SK-N-SH (cell line): ENCODE measurements at regions not wholly inside any gene's neighbourhood (a gene's known extent, or its start where the extent isn't known, plus 50 kb on each side); places are given as distances from the start of the nearest gene placed in this dataset.

Experiments used
- CTCF ChIA-PET: fragments of 300-600, 350-600 bp; formaldehyde crosslinking; extraction: SDS; loops from one replicate; lab custom pipeline; 2021; lab: Yijun Ruan, JAX
- POLR2A ChIA-PET: fragments of 350-600 bp; sonication (Branson Sonifier 250); formaldehyde crosslinking; extraction: SDS; loops from one replicate; lab custom pipeline; 2020; ENCODE audit warnings: antibody characterized with exemption, inconsistent platforms; lab: Yijun Ruan, JAX
- DNase-seq: peaks from one replicate; pipeline ENCODE4 v3.0.0; 2012
- H2AFZ ChIP-seq: fragments of 200-600 bp; sonication (generic); 2 replicates; pipeline ENCODE4 v1.8.1; 2016; ENCODE audit warnings: antibody characterized with exemption, mild to moderate bottlenecking, low read depth
- H3F3A ChIP-seq: fragments of 200-600 bp; sonication (generic); replicated peaks from 2 replicates; pipeline ENCODE3; 2016; ENCODE audit warnings: antibody characterized with exemption, mild to moderate bottlenecking; ENCODE audit not compliant: insufficient read depth
- H3K27ac ChIP-seq, 2 experiments: fragments of 200-500 bp in 1 of 2; fragments of 200-600 bp in 1 of 2; sonication (Bioruptor generic) in 1 of 2; sonication (generic), shearing (Covaris generic) in 1 of 2; 2 replicates each; pipeline versions ENCODE4 v1.5.1 to v1.6.1; 2014 to 2016; ENCODE audit warnings: low read depth in 2 of 2, inconsistent platforms in 1 of 2, low read length in 1 of 2, mild to moderate bottlenecking in 1 of 2, mixed read lengths in 1 of 2
- H3K27me3 ChIP-seq: fragments of 200-600 bp; sonication (generic), shearing (Covaris generic); 2 replicates; pipeline ENCODE4 v1.6.1; 2016; ENCODE audit warnings: mixed run types; ENCODE audit not compliant: insufficient read depth
- H3K36me3 ChIP-seq, 2 experiments: fragments of 200-500 bp in 1 of 2; fragments of 200-600 bp in 1 of 2; sonication (Bioruptor generic) in 1 of 2; sonication (generic) in 1 of 2; replicated peaks in 1 of 2; 2 replicates each; pipeline versions ENCODE3 to v1.5.1; 2014 to 2016; ENCODE audit warnings: low read length in 1 of 2, mild to moderate bottlenecking in 1 of 2; ENCODE audit not compliant: insufficient read depth in 2 of 2, control insufficient read depth in 1 of 2
- H3K4me1 ChIP-seq, 2 experiments: fragments of 200-500 bp in 1 of 2; fragments of 200-600 bp in 1 of 2; sonication (Bioruptor generic) in 1 of 2; sonication (generic), shearing (Covaris generic) in 1 of 2; 2 replicates each; pipeline versions ENCODE4 v1.5.1 to v1.6.1; 2014 to 2016; ENCODE audit warnings: low read depth in 1 of 2, low read length in 1 of 2, mixed run types in 1 of 2; ENCODE audit not compliant: insufficient read depth in 2 of 2, control insufficient read depth in 1 of 2
- H3K4me2 ChIP-seq: fragments of 200-600 bp; sonication (generic), shearing (Covaris generic); 2 replicates; pipeline ENCODE4 v1.6.1; 2017; ENCODE audit warnings: mixed run types
- H3K4me3 ChIP-seq, 2 experiments: fragments of 200-500 bp in 1 of 2; fragments of 200-600 bp in 1 of 2; sonication (Bioruptor generic) in 1 of 2; sonication (generic), shearing (Covaris generic) in 1 of 2; 2 replicates each; pipeline versions ENCODE4 v1.5.1 to v1.8.1; 2014 to 2016; ENCODE audit warnings: low read depth in 2 of 2, inconsistent platforms in 1 of 2, low read length in 1 of 2, mild to moderate bottlenecking in 1 of 2, mixed read lengths in 1 of 2, moderate library complexity in 1 of 2
- H3K79me2 ChIP-seq: fragments of 200-600 bp; sonication (generic); 2 replicates; pipeline ENCODE4 v1.8.1; 2017; ENCODE audit warnings: mild to moderate bottlenecking; ENCODE audit not compliant: insufficient read depth
- H3K9ac ChIP-seq: fragments of 200-600 bp; sonication (generic); 2 replicates; pipeline ENCODE4 v1.6.1; 2017; ENCODE audit warnings: mixed run types
- H3K9me2 ChIP-seq: fragments of 200-600 bp; sonication (generic); 2 replicates; pipeline ENCODE4 v1.6.1; 2017; ENCODE audit warnings: mixed run types
- H3K9me3 ChIP-seq: fragments of 200-600 bp; sonication (generic); 2 replicates; pipeline ENCODE4 v1.6.1; 2017; ENCODE audit warnings: mixed run types, mild to moderate bottlenecking, moderate library complexity
- H4K20me1 ChIP-seq: fragments of 200-600 bp; sonication (generic); 2 replicates; pipeline ENCODE4 v1.6.1; 2017; ENCODE audit warnings: mild to moderate bottlenecking, mixed run types; ENCODE audit not compliant: insufficient read depth
- EZH2phosphoT487 ChIP-seq: fragments of 200-600 bp; sonication (generic); IDR thresholded peaks from 2 replicates; pipeline ENCODE4 v1.6.1; 2017; ENCODE audit warnings: low read depth, mixed run types, mild to moderate bottlenecking, antibody characterized with exemption, moderate library complexity, borderline replicate concordance
- FOXJ3 ChIP-seq: sonication (generic); formaldehyde crosslinking; IDR thresholded peaks from 2 replicates; pipeline ENCODE4 v1.5.1; 2020; ENCODE audit warnings: mild to moderate bottlenecking, missing genetic modification reagents
- FOXM1 ChIP-seq: IDR thresholded peaks from 2 replicates; pipeline ENCODE4 v1.4.0; 2012; ENCODE audit warnings: low read depth, mild to moderate bottlenecking
- GABPA ChIP-seq: IDR thresholded peaks from 2 replicates; pipeline ENCODE4 v1.4.0; 2012; ENCODE audit warnings: low read depth, mild to moderate bottlenecking
- MXI1 ChIP-seq: IDR thresholded peaks from 2 replicates; pipeline ENCODE4 v1.6.1; 2012; ENCODE audit warnings: mild to moderate bottlenecking, low read depth, low read length, improper control_type of control experiment
- POLR2AphosphoS5 ChIP-seq: IDR thresholded peaks from 2 replicates; pipeline ENCODE4 v1.6.1; 2012; ENCODE audit warnings: low read depth, low read length
- RAD21 ChIP-seq: IDR thresholded peaks from 2 replicates; pipeline ENCODE4 v1.6.1; 2012; ENCODE audit warnings: mild to moderate bottlenecking, low read length
- RFX5 ChIP-seq: IDR thresholded peaks from 2 replicates; pipeline ENCODE4 v1.6.1; 2012; ENCODE audit warnings: mild to moderate bottlenecking, improper control_type of control experiment, low read length
- SIN3A ChIP-seq: IDR thresholded peaks from 2 replicates; pipeline ENCODE4 v1.6.1; 2012; ENCODE audit warnings: low read depth, mild to moderate bottlenecking, low read length, moderate library complexity, borderline replicate concordance
- SMC3 ChIP-seq: IDR thresholded peaks from 2 replicates; pipeline ENCODE4 v1.6.1; 2012; ENCODE audit warnings: low read depth, low read length, improper control_type of control experiment
- TEAD4 ChIP-seq: IDR thresholded peaks from 2 replicates; pipeline ENCODE4 v1.4.0; 2012; ENCODE audit warnings: mild to moderate bottlenecking, borderline replicate concordance; ENCODE audit not compliant: insufficient read depth
- YY1 ChIP-seq: IDR thresholded peaks from 2 replicates; pipeline ENCODE4 v1.4.0; 2012; ENCODE audit warnings: low read depth, mild to moderate bottlenecking
- WGBS: methylation state at CpG from one replicate; pipeline ENCODE4 v1.1.6; 2017; ENCODE audit warnings: low lambda C conversion rate; 5-methylcytosine and 5-hydroxymethylcytosine counted together
- TF ChIP-seq, protein P1 (sequence below): IDR thresholded peaks from 2 replicates; pipeline ENCODE4 v1.4.0; 2012; ENCODE audit warnings: low read depth, borderline replicate concordance
- TF ChIP-seq, protein P2 (sequence below): fragments of 150-350 bp; IDR thresholded peaks from 2 replicates; pipeline ENCODE4 v1.6.1; 2016; ENCODE audit warnings: mild to moderate bottlenecking, low read depth, low read length
- TF ChIP-seq, protein P3 (sequence below): IDR thresholded peaks from 2 replicates; pipeline ENCODE4 v1.6.1; 2012; ENCODE audit warnings: mild to moderate bottlenecking, low read depth, low read length, moderate library complexity
- TF ChIP-seq, protein P4 (sequence below): IDR thresholded peaks from 2 replicates; pipeline ENCODE4; 2012

DNA sequence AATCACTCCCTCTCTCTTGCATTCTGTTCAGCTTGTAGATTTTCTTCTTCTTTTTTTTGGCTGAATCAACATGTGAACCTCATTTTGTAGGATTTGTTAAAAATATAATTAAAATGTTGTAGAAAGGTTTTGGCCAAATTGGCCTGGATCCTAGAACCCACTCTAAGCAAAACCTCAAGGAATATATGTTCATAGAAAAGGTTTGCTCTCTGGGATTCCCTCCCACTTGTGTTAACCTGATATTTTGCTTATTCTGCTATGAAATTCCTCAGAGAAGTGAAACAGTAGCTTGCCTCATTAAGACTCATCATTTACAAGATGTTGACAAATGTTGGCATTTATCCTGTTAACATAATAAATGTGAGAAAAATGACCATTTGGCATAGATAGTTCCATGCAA is 456.7 kb downstream of the TMEM182 start:
- no peaks in the 10 kb centered on the region for H3K4me1 ChIP-seq
- H3K27ac ChIP-seq, result no peak overlapping the region
- H3K27me3 ChIP-seq, result no peaks in the 10 kb centered on the region
- ChIA-PET CTCF (no interaction called here), POLR2A (no interaction called here)
- no peak overlapping the region for H3K4me2 ChIP-seq
- H2AFZ ChIP-seq, result no peak overlapping the region
- no peaks in the 10 kb centered on the region for H3K36me3 ChIP-seq
- no peaks in the 10 kb centered on the region for H4K20me1 ChIP-seq
- no peaks in the 10 kb centered on the region for H3F3A ChIP-seq
- DNase-seq, result no peak
- TF ChIP-seq RAD21 (no peak), POLR2AphosphoS5 (no peak), SMC3 (no peak), RFX5 (no peak), MXI1 (no peak), YY1 (no peak)
- TF ChIP-seq, protein P1, sequence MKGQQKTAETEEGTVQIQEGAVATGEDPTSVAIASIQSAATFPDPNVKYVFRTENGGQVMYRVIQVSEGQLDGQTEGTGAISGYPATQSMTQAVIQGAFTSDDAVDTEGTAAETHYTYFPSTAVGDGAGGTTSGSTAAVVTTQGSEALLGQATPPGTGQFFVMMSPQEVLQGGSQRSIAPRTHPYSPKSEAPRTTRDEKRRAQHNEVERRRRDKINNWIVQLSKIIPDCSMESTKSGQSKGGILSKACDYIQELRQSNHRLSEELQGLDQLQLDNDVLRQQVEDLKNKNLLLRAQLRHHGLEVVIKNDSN, result no peak
- TF ChIP-seq, protein P2, sequence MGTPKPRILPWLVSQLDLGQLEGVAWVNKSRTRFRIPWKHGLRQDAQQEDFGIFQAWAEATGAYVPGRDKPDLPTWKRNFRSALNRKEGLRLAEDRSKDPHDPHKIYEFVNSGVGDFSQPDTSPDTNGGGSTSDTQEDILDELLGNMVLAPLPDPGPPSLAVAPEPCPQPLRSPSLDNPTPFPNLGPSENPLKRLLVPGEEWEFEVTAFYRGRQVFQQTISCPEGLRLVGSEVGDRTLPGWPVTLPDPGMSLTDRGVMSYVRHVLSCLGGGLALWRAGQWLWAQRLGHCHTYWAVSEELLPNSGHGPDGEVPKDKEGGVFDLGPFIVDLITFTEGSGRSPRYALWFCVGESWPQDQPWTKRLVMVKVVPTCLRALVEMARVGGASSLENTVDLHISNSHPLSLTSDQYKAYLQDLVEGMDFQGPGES, result no peak
- TF ChIP-seq, protein P3, sequence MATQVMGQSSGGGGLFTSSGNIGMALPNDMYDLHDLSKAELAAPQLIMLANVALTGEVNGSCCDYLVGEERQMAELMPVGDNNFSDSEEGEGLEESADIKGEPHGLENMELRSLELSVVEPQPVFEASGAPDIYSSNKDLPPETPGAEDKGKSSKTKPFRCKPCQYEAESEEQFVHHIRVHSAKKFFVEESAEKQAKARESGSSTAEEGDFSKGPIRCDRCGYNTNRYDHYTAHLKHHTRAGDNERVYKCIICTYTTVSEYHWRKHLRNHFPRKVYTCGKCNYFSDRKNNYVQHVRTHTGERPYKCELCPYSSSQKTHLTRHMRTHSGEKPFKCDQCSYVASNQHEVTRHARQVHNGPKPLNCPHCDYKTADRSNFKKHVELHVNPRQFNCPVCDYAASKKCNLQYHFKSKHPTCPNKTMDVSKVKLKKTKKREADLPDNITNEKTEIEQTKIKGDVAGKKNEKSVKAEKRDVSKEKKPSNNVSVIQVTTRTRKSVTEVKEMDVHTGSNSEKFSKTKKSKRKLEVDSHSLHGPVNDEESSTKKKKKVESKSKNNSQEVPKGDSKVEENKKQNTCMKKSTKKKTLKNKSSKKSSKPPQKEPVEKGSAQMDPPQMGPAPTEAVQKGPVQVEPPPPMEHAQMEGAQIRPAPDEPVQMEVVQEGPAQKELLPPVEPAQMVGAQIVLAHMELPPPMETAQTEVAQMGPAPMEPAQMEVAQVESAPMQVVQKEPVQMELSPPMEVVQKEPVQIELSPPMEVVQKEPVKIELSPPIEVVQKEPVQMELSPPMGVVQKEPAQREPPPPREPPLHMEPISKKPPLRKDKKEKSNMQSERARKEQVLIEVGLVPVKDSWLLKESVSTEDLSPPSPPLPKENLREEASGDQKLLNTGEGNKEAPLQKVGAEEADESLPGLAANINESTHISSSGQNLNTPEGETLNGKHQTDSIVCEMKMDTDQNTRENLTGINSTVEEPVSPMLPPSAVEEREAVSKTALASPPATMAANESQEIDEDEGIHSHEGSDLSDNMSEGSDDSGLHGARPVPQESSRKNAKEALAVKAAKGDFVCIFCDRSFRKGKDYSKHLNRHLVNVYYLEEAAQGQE, result no peak
- TF ChIP-seq, protein P4, sequence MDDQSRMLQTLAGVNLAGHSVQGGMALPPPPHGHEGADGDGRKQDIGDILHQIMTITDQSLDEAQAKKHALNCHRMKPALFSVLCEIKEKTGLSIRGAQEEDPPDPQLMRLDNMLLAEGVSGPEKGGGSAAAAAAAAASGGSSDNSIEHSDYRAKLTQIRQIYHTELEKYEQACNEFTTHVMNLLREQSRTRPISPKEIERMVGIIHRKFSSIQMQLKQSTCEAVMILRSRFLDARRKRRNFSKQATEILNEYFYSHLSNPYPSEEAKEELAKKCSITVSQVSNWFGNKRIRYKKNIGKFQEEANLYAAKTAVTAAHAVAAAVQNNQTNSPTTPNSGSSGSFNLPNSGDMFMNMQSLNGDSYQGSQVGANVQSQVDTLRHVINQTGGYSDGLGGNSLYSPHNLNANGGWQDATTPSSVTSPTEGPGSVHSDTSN, result no peak
- H3K9me2 ChIP-seq, result no peaks in the 10 kb centered on the region
- no peaks in the 10 kb centered on the region for H3K79me2 ChIP-seq
- H3K9me3 ChIP-seq, result no peaks in the 10 kb centered on the region
- no peak overlapping the region for H3K9ac ChIP-seq
- no peak overlapping the region for H3K4me3 ChIP-seq

DNA sequence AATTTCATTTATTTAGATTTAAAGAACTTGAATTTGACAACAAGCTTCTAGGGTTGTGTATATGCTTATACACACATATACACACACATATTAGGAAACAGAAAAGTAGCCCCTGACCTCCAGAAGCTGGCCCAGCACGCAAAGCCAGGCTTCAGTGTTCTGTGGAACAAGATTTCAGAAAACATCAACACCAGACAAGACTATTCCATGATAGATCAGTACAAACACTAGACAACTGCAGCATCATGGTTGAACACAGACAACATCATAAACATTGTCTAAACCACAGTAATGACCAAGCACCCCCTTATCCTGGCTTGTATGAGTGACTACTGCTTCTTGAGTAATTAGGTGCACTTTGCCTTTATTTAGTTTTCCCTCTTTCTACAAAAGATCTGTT is 457.6 kb downstream of the TMEM182 start:
- 0% methylated on average over 1 of the region's 1 CpG for WGBS
- no peaks in the 10 kb centered on the region for H3K36me3 ChIP-seq
- no peaks in the 10 kb centered on the region for H3K9me3 ChIP-seq
- POLR2A ChIA-PET, result no interaction called here
- H3K4me3 ChIP-seq, result no peak overlapping the region
- no peaks in the 10 kb centered on the region for H3K79me2 ChIP-seq
- H3K4me2 ChIP-seq, result no peak overlapping the region
- no peaks in the 10 kb centered on the region for H4K20me1 ChIP-seq
- H3K27ac ChIP-seq, result no peak overlapping the region
- no peaks in the 10 kb centered on the region for H3F3A ChIP-seq
- H2AFZ ChIP-seq, result no peak overlapping the region
- no peak overlapping the region for H3K9ac ChIP-seq
- no peaks in the 10 kb centered on the region for H3K4me1 ChIP-seq
- no peaks in the 10 kb centered on the region for H3K9me2 ChIP-seq
- no peaks in the 10 kb centered on the region for H3K27me3 ChIP-seq
- DNase-seq, result no peak
- CTCF ChIA-PET, result no interaction called here
- TF ChIP-seq, protein P3, result no peak
- no peak for TF ChIP-seq FOXJ3 (CRISPR knock-in tag)
- no peak for TF ChIP-seq EZH2phosphoT487
- no peak for TF ChIP-seq TEAD4
- TF ChIP-seq RFX5, result no peak
- TF ChIP-seq FOXM1, result no peak
- TF ChIP-seq SIN3A, result no peak
- TF ChIP-seq, protein P4, result no peak
- no peak for TF ChIP-seq POLR2AphosphoS5
- TF ChIP-seq GABPA, result no peak
